ENCODE measurements at regions not wholly inside any gene's neighbourhood (a gene's known extent, or its start where the extent isn't known, plus 50 kb on each side); places are given as distances from the start of the nearest gene placed in this dataset.

- H3K4me2 ChIP-seq (ENCODE audit: low read length): no peak overlapping the region
- H3K27ac ChIP-seq (ENCODE audit: low read depth, low read length, poor library complexity, severe bottlenecking): no peak overlapping the region
- H3K4me1 ChIP-seq (ENCODE audit: insufficient read depth, low read length, severe bottlenecking): no peaks in the 10 kb centered on the region
- H3K79me2 ChIP-seq (ENCODE audit: insufficient read depth, low read length): no peaks in the 10 kb centered on the region
- H3K27me3 ChIP-seq (ENCODE audit: insufficient read depth, low read length): no peaks in the 10 kb centered on the region
- no peaks in the 10 kb centered on the region for H3K9me2 ChIP-seq (ENCODE audit: low read depth, low read length)
- H3K9me3 ChIP-seq (ENCODE audit: low read length): no peaks in the 10 kb centered on the region
- no peak overlapping the region for H3K9ac ChIP-seq (ENCODE audit: low read length)
- H4K20me1 ChIP-seq (ENCODE audit: insufficient read depth, low read length): no peaks in the 10 kb centered on the region
- no peaks in the 10 kb centered on the region for H3K36me3 ChIP-seq (ENCODE audit: insufficient read depth, low read length)
- H2AFZ ChIP-seq (ENCODE audit: low read length): no peak overlapping the region
- no peaks in the 10 kb centered on the region for H3F3A ChIP-seq (ENCODE audit: insufficient read depth, low read length)
- no peak for TF ChIP-seq CTCF (IDR thresholded peaks at IDR 0.05; ENCODE audit: low read length)
- no peak for TF ChIP-seq EZH2 (IDR thresholded peaks at IDR 0.05; ENCODE audit: borderline replicate concordance, low read length)
- no peak overlapping the region for H3K4me3 ChIP-seq (ENCODE audit: low read depth, low read length, poor library complexity, severe bottlenecking)
Measured at GRCh38 chr1:90344963-90345730, 350.2 kb downstream of the ZNF326 start.

GRCh38 chr1:90341516-90341915, 346.6 kb downstream of the ZNF326 start:
- H3K9me3 ChIP-seq (ENCODE audit: low read length): no peaks in the 10 kb centered on the region

GRCh38 chr1:90340606-90341005, 345.7 kb downstream of the ZNF326 start:
- no peak overlapping the region for H3K9ac ChIP-seq (ENCODE audit: low read length)
- H2AFZ ChIP-seq (ENCODE audit: low read length): no peak overlapping the region
- no peaks in the 10 kb centered on the region for H3K9me3 ChIP-seq (ENCODE audit: low read length)
- H3K4me3 ChIP-seq (ENCODE audit: low read depth, low read length, poor library complexity, severe bottlenecking): no peak overlapping the region
- no peak overlapping the region for H3K4me2 ChIP-seq (ENCODE audit: low read length)
- TF ChIP-seq CTCF (IDR thresholded peaks at IDR 0.05; ENCODE audit: low read length): no peak
- TF ChIP-seq EZH2 (IDR thresholded peaks at IDR 0.05; ENCODE audit: borderline replicate concordance, low read length): no peak
- H3F3A ChIP-seq (ENCODE audit: insufficient read depth, low read length): no peaks in the 10 kb centered on the region
- H3K79me2 ChIP-seq (ENCODE audit: insufficient read depth, low read length): no peaks in the 10 kb centered on the region
- no peaks in the 10 kb centered on the region for H3K9me2 ChIP-seq (ENCODE audit: low read depth, low read length)
- no peaks in the 10 kb centered on the region for H3K27me3 ChIP-seq (ENCODE audit: insufficient read depth, low read length)
- no peaks in the 10 kb centered on the region for H3K4me1 ChIP-seq (ENCODE audit: insufficient read depth, low read length, severe bottlenecking)
- H4K20me1 ChIP-seq (ENCODE audit: insufficient read depth, low read length): no peaks in the 10 kb centered on the region
- no peaks in the 10 kb centered on the region for H3K36me3 ChIP-seq (ENCODE audit: insufficient read depth, low read length)
- no peak overlapping the region for H3K27ac ChIP-seq (ENCODE audit: low read depth, low read length, poor library complexity, severe bottlenecking)

More at GRCh38 chr1:90341516-90341915, 346.6 kb downstream of the ZNF326 start:
- no peaks in the 10 kb centered on the region for H3K36me3 ChIP-seq (ENCODE audit: insufficient read depth, low read length)
- H3K27me3 ChIP-seq (ENCODE audit: insufficient read depth, low read length): no peaks in the 10 kb centered on the region
- no peak overlapping the region for H3K27ac ChIP-seq (ENCODE audit: low read depth, low read length, poor library complexity, severe bottlenecking)
- no peaks in the 10 kb centered on the region for H3K9me2 ChIP-seq (ENCODE audit: low read depth, low read length)
- H3K4me3 ChIP-seq (ENCODE audit: low read depth, low read length, poor library complexity, severe bottlenecking): no peak overlapping the region
- no peak overlapping the region for H3K9ac ChIP-seq (ENCODE audit: low read length)
- H3K4me2 ChIP-seq (ENCODE audit: low read length): no peak overlapping the region
- no peaks in the 10 kb centered on the region for H3F3A ChIP-seq (ENCODE audit: insufficient read depth, low read length)
- H3K79me2 ChIP-seq (ENCODE audit: insufficient read depth, low read length): no peaks in the 10 kb centered on the region
- no peaks in the 10 kb centered on the region for H3K4me1 ChIP-seq (ENCODE audit: insufficient read depth, low read length, severe bottlenecking)
- no peak overlapping the region for H2AFZ ChIP-seq (ENCODE audit: low read length)
- H4K20me1 ChIP-seq (ENCODE audit: insufficient read depth, low read length): no peaks in the 10 kb centered on the region
- TF ChIP-seq CTCF (IDR thresholded peaks at IDR 0.05; ENCODE audit: low read length): no peak
- no peak for TF ChIP-seq EZH2 (IDR thresholded peaks at IDR 0.05; ENCODE audit: borderline replicate concordance, low read length)
